GM03348 (cell line): ENCODE measurements at regions not wholly inside any gene's neighbourhood (a gene's known extent, or its start where the extent isn't known, plus 50 kb on each side); places are given as distances from the start of the nearest gene placed in this dataset.
A peak's percentile ranks its signal among the peaks of the same experiment; 100 is the strongest.

ENCODE experiments used
- DNase-seq: peaks from one replicate; pipeline ENCODE4 v3.0.0; 2012; ENCODE audit warnings: low spot score

- no peak for DNase-seq
These were observed 163.3 kb upstream of the AKR1E2 start for GRCh38 chr10:4662576-4663161.

GRCh38 chr10:4661511-4662255, 164.3 kb upstream of the AKR1E2 start:
- DNase-seq = no peak

GRCh38 chr10:4658777-4659176, 167.2 kb upstream of the AKR1E2 start:
- no peak for DNase-seq

GRCh38 chr10:4656576-4657194, 169.3 kb upstream of the AKR1E2 start:
- peak; percentile 61 for DNase-seq

- DNase-seq = no peak
These were observed 170.1 kb upstream of the AKR1E2 start for GRCh38 chr10:4655879-4656278.

- no peak for DNase-seq
These were observed 170.6 kb upstream of the AKR1E2 start for GRCh38 chr10:4655406-4655805.

- no peak for DNase-seq
These were observed 171.5 kb upstream of the AKR1E2 start for GRCh38 chr10:4654496-4654895.

GRCh38 chr10:4653160-4653559, 172.8 kb upstream of the AKR1E2 start:
- no peak for DNase-seq

- DNase-seq = no peak
These were observed 173.6 kb upstream of the AKR1E2 start for GRCh38 chr10:4652111-4653010.

- DNase-seq = no peak
These were observed 174.5 kb upstream of the AKR1E2 start for GRCh38 chr10:4651404-4652037.

GRCh38 chr10:4650582-4650981, 175.4 kb upstream of the AKR1E2 start:
- DNase-seq = peak; percentile 47

- DNase-seq = no peak
These were observed 176.0 kb upstream of the AKR1E2 start for GRCh38 chr10:4649886-4650508.

- no peak for DNase-seq
These were observed 176.5 kb upstream of the AKR1E2 start for GRCh38 chr10:4649471-4649870.

GRCh38 chr10:4648999-4649398, 177.0 kb upstream of the AKR1E2 start:
- DNase-seq = no peak

- DNase-seq = no peak
These were observed 178.8 kb upstream of the AKR1E2 start for GRCh38 chr10:4647109-4647785.

GRCh38 chr10:4646547-4646946, 179.5 kb upstream of the AKR1E2 start:
- no peak for DNase-seq

GRCh38 chr10:4645836-4646235, 180.2 kb upstream of the AKR1E2 start:
- DNase-seq = no peak

- no peak for DNase-seq
These were observed 182.5 kb upstream of the AKR1E2 start for GRCh38 chr10:4643471-4643870.

GRCh38 chr10:4639960-4640359, 186.0 kb upstream of the AKR1E2 start:
- DNase-seq = no peak

- DNase-seq = no peak
These were observed 187.9 kb upstream of the AKR1E2 start for GRCh38 chr10:4638099-4638498.

- no peak for DNase-seq
These were observed 188.3 kb upstream of the AKR1E2 start for GRCh38 chr10:4637657-4638056.
